NCI-H2107 treated with DMSO at 0.1 percent for 48 hours (cell line): ENCODE measurements at regions not wholly inside any gene's neighbourhood (a gene's known extent, or its start where the extent isn't known, plus 50 kb on each side); places are given as distances from the start of the nearest gene placed in this dataset.

Experiments used
- DNase-seq: peaks from one replicate; lab custom pipeline; 2025; ENCODE audit not compliant: unreplicated experiment; lab: John Stamatoyannopoulos, UW

GRCh38 chr16:73337373-73338296 lies 289.7 kb upstream of the ZFHX3 start:
- DNase-seq, result no peak

- DNase-seq, result no peak
Measured at GRCh38 chr16:73329358-73330286, 281.7 kb upstream of the ZFHX3 start.

DNA sequence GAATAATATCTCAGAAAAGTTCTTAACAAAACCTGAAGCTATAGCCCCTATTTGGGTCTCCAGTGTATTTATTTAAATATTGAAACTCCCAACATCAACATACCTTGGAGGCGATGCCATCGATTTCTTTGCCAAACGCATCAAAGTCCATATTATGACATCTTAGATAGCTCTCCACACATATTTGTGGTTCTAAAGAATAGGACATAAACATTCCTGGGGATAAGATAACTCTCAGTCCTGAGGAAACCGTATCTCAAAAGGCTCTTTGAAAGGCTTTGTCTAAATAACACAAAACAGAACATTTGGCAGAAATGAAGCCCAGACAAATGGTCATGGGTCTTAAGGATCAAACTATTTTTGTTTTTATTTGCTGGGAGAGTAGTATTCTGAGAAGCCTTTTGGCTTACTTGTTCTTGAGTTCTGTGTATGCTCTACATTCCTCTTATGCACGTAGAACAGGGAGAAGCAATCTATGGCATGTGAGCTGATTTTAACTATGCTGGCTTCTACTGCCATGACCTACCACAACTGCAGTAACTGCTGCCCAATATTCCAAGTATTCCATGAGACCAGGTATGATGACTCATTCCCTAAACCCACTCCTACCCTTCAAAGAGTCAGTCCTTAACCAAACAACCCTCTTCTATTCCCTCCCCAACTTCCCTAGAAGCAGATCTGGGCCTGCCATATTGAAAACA lies 279.0 kb upstream of the ZFHX3 start:
- no peak for DNase-seq

DNA sequence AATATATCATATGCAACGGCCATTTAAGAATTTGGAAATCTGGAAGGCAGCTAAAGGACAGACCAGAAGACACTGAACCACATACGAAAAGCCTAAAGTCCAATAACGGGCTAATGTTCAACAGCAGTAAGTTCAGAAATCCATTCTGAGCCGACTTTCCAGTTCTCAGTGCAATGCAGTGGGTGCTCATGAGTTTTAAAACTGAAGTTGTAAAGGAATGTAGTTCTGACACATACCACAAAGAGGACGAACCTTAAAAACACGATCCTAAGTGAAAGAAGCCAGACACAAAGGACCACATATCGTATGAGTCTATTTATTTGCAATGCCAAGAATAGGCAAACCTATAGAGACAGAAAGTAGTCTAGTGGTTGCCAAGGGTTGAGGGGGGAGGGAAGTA lies 278.3 kb upstream of the ZFHX3 start:
- DNase-seq, result no peak

- DNase-seq, result no peak
Measured at GRCh38 chr16:73323880-73324279, 276.0 kb upstream of the ZFHX3 start.

- no peak for DNase-seq
Measured at GRCh38 chr16:73322856-73323255, 274.9 kb upstream of the ZFHX3 start.

- no peak for DNase-seq
Measured at GRCh38 chr16:73321853-73322252, 273.9 kb upstream of the ZFHX3 start.

- DNase-seq, result no peak
Measured at GRCh38 chr16:73319737-73320136, 271.8 kb upstream of the ZFHX3 start.

GRCh38 chr16:73319261-73319660 lies 271.3 kb upstream of the ZFHX3 start:
- no peak for DNase-seq

DNA sequence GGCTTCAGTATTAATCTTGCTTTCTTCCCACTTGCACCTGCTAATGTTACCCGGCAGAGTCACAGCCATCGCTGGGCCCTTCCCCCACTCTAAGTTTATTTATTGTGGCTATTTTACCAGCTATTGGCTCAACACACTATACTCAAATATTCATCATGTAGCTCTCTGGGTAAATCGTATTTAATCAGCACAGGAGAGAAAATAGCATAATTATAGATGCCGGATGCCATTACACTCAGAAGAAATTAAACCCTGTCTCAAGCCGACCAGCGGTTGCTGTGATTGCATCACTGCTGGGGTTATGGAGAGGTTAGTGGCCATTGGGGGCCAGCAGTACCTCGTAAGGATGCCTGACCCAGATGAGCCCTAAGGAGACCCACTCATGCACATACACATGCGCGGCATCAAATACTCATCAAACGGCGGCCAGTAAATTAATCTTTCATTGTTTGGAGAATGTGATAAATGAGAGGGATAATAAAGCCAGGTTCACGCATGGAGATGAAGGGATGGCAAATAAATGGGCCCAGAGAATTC lies 269.5 kb upstream of the ZFHX3 start:
- no peak for DNase-seq

DNA sequence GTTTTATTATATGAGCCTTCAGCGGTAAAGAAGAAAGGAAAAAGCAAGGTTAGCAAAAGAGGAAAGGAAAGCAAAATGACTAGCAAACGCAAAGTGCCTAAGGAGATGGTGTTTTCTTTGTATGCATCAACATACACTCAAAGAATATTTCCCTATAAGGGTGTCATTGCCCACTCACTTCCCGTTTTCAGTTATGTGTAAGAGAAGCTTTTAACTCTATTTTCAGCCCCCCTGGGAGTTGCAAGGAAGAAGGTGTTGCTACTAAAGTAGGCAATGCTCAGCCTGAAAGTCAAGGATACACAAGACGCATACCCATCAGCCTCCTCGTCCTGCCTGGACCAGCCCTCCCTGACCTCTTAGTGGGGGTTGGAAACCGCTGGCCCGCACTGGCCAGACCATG lies 267.7 kb upstream of the ZFHX3 start:
- DNase-seq, result no peak

GRCh38 chr16:73313950-73314349 lies 266.0 kb upstream of the ZFHX3 start:
- DNase-seq, result no peak

GRCh38 chr16:73311857-73312723 lies 264.2 kb upstream of the ZFHX3 start:
- no peak for DNase-seq

GRCh38 chr16:73308771-73309170 lies 260.8 kb upstream of the ZFHX3 start:
- DNase-seq, result no peak

DNA sequence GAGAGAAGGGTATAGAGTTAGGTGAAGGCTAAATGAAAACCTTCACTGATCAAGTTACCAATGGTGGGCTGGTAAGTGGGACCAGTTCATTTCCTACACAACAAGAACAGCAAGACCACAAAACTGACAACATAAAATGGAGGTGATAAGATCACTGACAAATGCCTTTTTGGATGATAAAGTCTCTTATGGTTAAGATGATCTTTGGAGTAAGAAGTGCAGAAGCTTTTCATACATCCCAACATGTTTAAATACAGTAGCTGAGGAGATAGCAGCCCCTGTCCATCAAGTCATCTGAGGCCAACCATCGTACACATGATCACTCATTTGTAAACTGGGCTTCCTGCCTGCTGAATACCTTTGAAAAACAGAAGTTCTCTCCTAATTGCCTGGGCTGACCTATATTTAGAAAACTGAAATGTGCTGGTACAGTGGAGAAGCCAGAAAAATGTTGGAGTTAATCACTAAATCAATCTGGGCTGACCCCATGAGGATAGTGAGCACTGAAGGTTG lies 259.0 kb upstream of the ZFHX3 start:
- no peak for DNase-seq

DNA sequence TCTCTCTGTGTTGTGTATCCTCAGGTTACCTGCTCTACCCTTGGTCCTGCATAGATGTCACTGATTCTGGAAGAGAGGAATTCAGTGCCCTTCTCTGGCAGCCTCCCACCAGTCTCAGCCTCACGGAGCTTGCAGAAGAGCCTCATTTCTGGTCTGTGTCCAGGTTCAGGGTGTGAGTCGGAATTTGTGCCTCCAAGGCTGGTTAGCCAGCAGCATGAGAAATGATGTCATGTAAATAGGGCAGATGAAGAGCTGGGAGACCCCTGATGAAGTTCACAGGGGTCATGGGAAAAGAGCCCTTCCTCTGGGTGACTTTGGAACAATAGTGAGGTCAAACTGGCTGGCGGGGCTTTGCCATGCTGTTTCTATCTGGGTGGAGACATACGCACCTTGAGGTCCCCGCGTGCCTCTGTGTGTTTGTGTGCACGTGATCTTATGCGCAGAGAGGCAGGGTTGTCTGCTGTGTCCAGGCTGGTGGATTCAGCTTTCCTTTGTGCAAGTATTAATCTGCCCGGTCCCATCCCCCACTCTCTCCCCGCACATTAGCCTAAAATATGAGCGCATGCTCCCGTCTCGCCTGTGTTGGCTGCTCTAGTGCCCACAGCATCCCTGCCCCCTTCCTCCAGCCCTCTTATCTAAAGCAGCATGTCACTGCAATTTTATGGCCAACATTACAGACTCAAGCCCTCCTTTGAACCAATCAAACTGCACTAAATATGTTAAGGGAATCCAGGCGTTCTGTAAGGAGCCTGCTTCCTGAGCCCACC lies 256.3 kb upstream of the ZFHX3 start:
- no peak for DNase-seq

- no peak for DNase-seq
Measured at GRCh38 chr16:73302942-73303341, 255.0 kb upstream of the ZFHX3 start.

GRCh38 chr16:73301984-73302383 lies 254.1 kb upstream of the ZFHX3 start:
- DNase-seq, result no peak

DNA sequence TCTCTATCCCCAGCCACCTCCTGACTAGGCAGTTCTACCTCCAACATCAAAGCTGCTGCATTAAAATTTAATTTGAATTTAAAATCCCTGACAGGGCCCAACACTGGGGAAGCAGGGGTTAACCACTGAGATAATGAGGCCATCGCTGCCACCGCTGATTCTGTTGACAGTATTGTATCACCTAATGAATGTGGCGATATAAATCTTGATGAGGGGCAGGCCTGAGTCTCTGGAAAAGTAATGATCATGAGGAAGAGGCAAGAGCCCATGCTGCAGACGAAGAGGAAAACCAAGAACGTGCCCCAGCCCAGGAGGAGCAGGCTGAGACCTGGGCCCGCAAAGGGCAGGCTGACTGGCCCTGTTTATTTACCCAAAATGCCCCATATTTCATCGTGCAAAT lies 251.4 kb upstream of the ZFHX3 start:
- no peak for DNase-seq
